DND-41 (cell line): ENCODE measurements at regions not wholly inside any gene's neighbourhood (a gene's known extent, or its start where the extent isn't known, plus 50 kb on each side); places are given as distances from the start of the nearest gene placed in this dataset.

Experiments
- CTCF ChIP-seq: IDR thresholded peaks from 2 replicates; pipeline ENCODE4 v1.5.1; 2012; ENCODE audit warnings: borderline replicate concordance, low read length, moderate library complexity, mild to moderate bottlenecking; ENCODE audit not compliant: poor library complexity, severe bottlenecking; ENCODE audit errors: extremely low read depth
- EZH2 ChIP-seq: IDR thresholded peaks from 3 replicates; pipeline ENCODE4 v1.6.1; 2012; ENCODE audit warnings: borderline replicate concordance, low read depth, mild to moderate bottlenecking, moderate library complexity, low read length, inconsistent platforms; ENCODE audit not compliant: severe bottlenecking

GRCh38 chr18:34648269-34648985, 61.7 kb upstream of the DTNA start:
- TF ChIP-seq EZH2: no peak
- TF ChIP-seq CTCF: no peak
